ENCODE measurements at regions not wholly inside any gene's neighbourhood (a gene's known extent, or its start where the extent isn't known, plus 50 kb on each side); places are given as distances from the start of the nearest gene placed in this dataset.

GRCh38 chr4:175380841-175381240, 431.2 kb downstream of the GPM6A start:
- TF ChIP-seq CTCF (IDR thresholded peaks at IDR 0.05; ENCODE audit: low read depth, low read length) = no peak
- no peak for DNase-seq (ENCODE audit: extremely low read depth, low read depth)

DNA sequence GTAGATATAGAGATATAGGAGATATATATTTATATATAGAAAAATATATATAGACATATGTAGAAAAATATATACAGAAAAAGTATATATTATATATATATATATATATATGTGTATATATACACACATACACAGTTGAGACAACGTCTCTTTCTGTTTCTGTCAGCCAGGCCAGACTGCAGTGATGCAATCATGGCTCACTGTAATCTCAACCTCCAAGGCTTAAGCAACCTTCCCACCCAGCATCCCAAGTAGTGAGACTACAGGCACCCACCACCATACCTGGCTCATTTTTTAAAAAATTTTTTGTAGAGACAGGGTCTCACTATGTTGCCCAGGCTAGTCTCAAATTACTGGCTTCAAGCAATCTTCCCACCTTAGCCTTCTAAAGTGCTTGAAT, 426.3 kb downstream of the GPM6A start:
- DNase-seq (ENCODE audit: extremely low read depth, low read depth) = no peak
- no peak for TF ChIP-seq CTCF (IDR thresholded peaks at IDR 0.05; ENCODE audit: low read depth, low read length)

GRCh38 chr4:175386776-175387507, 425.1 kb downstream of the GPM6A start:
- DNase-seq (ENCODE audit: extremely low read depth, low read depth) = no peak
- no peak for TF ChIP-seq CTCF (IDR thresholded peaks at IDR 0.05; ENCODE audit: low read depth, low read length)

GRCh38 chr4:175394208-175394607, 417.9 kb downstream of the GPM6A start:
- no peak for TF ChIP-seq CTCF (IDR thresholded peaks at IDR 0.05; ENCODE audit: low read depth, low read length)
- DNase-seq (ENCODE audit: extremely low read depth, low read depth) = no peak

- no peak for DNase-seq (ENCODE audit: extremely low read depth, low read depth)
- no peak for TF ChIP-seq CTCF (IDR thresholded peaks at IDR 0.05; ENCODE audit: low read depth, low read length)
These were observed 406.1 kb downstream of the GPM6A start for GRCh38 chr4:175405961-175406360.

DNA sequence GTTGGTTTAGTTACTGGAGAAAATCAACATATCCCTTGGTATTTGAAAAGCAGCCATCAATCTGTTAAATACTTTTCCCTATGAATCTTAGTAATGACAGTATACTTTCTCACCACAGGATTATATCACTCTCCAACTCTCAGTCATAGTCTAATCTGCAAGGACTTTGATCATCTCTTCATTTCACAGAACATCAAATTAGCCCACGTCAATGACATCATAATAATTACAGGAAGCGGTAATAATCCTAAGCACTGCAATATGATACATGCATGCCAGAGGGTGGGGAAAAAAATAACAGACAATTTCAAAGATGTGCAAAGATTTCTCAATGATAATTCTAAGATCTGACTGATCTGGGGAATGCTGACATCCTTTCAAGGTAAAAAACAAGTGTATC, 404.1 kb downstream of the GPM6A start:
- TF ChIP-seq CTCF (IDR thresholded peaks at IDR 0.05; ENCODE audit: low read depth, low read length) = no peak
- DNase-seq (ENCODE audit: extremely low read depth, low read depth) = no peak

- DNase-seq (ENCODE audit: extremely low read depth, low read depth) = no peak
- no peak for TF ChIP-seq CTCF (IDR thresholded peaks at IDR 0.05; ENCODE audit: low read depth, low read length)
These were observed 400.8 kb downstream of the GPM6A start for GRCh38 chr4:175411251-175411650.

Data from AG09319 (cell line).